ENCODE measurements at regions not wholly inside any gene's neighbourhood (a gene's known extent, or its start where the extent isn't known, plus 50 kb on each side); places are given as distances from the start of the nearest gene placed in this dataset.

DNA sequence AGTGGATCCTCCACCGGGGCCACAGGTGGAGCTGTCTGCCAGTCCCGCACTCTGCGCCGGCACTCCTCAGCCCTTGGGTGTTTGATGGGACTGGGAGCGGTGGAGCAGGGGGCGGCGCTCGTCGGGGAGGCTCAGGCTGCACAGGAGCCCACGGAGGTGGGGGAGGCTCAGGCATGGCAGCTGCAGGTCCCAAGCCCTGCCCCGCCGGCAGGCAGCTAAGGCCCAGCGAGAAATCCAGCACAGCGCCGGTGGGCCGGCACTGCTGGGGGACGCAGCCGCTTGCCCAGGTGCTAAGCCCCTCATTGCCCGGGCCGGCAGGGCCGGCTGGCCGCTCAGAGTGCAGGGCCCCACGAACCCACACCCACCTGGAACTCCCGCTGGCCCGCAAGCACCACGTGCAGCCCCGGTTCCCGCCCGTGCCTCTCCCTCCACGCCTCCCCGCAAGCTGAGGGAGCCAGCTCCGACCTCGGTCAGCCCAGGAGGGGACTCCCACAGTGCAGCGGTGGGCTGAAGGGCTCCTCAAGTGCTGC is 286.4 kb downstream of the RBM26 start:
- no peak for TF ChIP-seq EZH2 (IDR thresholded peaks at IDR 0.05; ENCODE audit: insufficient read depth, poor library complexity, severe bottlenecking)
- no peak for TF ChIP-seq EZH2phosphoT487 (IDR thresholded peaks at IDR 0.05; ENCODE audit: insufficient read depth, low read depth)
